HepG2 (cell line): ENCODE measurements at regions not wholly inside any gene's neighbourhood (a gene's known extent, or its start where the extent isn't known, plus 50 kb on each side); places are given as distances from the start of the nearest gene placed in this dataset.

ENCODE experiments used
- FOXP1 ChIP-seq, 2 experiments: fragments of 450-650 bp in 1 of 2; IDR thresholded peaks; 2 replicates each; pipeline ENCODE4 v1.6.1; 2017 to 2018; ENCODE audit warnings: antibody characterized with exemption in 1 of 2
- GLI4 ChIP-seq: sonication (generic); formaldehyde crosslinking; IDR thresholded peaks from 2 replicates; pipeline ENCODE4 v1.5.1; 2020; ENCODE audit warnings: missing genetic modification reagents, mild to moderate bottlenecking, moderate library complexity, borderline replicate concordance
- MAZ ChIP-seq, 2 experiments: sonication (generic) in 1 of 2; formaldehyde crosslinking in 1 of 2; IDR thresholded peaks; 2 replicates each; pipeline versions ENCODE4 v1.5.0 to v1.6.1; 2012 to 2020; ENCODE audit warnings: low read depth in 2 of 2, mild to moderate bottlenecking in 2 of 2, borderline replicate concordance in 1 of 2, improper control_type of control experiment in 1 of 2, low read length in 1 of 2, missing genetic modification reagents in 1 of 2, moderate library complexity in 1 of 2
- MEF2D ChIP-seq: sonication (generic); formaldehyde crosslinking; IDR thresholded peaks from 2 replicates; pipeline ENCODE4 v1.5.1; 2020; ENCODE audit warnings: mild to moderate bottlenecking, missing genetic modification reagents
- POLR2AphosphoS2 ChIP-seq: IDR thresholded peaks from 2 replicates; pipeline ENCODE4 v1.6.1; 2011; ENCODE audit warnings: low read depth, low read length, improper control_type of control experiment
- POLR2AphosphoS5 ChIP-seq: IDR thresholded peaks from 2 replicates; pipeline ENCODE4 v1.6.1; 2012; ENCODE audit warnings: low read depth, low read length
- ZIK1 ChIP-seq: sonication (generic); formaldehyde crosslinking; IDR thresholded peaks from 2 replicates; pipeline ENCODE4 v1.5.0; 2020; ENCODE audit warnings: mild to moderate bottlenecking, low read depth, missing genetic modification reagents, borderline replicate concordance
- ZNF549 ChIP-seq: sonication (generic); formaldehyde crosslinking; IDR thresholded peaks from 2 replicates; pipeline ENCODE4 v1.5.0; 2020; ENCODE audit warnings: missing genetic modification reagents

DNA sequence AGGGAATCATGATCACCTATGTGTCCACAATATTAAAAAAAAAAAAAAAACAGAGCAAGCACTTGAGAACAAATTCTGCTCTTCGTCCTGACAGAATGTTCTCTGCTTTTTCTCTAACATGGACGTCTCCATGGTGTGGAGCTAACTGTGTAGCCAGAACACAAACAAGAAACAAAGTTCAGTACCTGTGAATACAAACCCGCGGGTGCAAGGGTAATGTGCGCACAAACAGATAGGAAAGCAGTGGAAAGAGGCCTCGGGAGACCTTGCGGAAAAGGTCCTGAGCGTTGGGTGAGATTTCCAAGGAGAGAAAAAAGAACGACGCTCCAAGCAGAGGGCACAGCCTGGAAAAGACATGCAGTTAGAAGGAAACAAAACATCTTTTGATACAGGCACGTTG, 92.0 kb upstream of the TBL1X start:
- TF ChIP-seq MEF2D (no peak), GLI4 (CRISPR knock-in tag) (no peak), ZIK1 (no peak), ZNF549 (no peak), POLR2AphosphoS5 (no peak), FOXP1 (IDR thresholded peaks at IDR 0.05) (no peak), FOXP1 (CRISPR knock-in tag; IDR thresholded peaks at IDR 0.05) (no peak), MAZ (IDR thresholded peaks at IDR 0.05; ENCODE audit: borderline replicate concordance, low read depth, low read length) (no peak), MAZ (CRISPR knock-in tag; IDR thresholded peaks at IDR 0.05; ENCODE audit: low read depth) (no peak), POLR2AphosphoS2 (no peak)
